ENCODE measurements at regions not wholly inside any gene's neighbourhood (a gene's known extent, or its start where the extent isn't known, plus 50 kb on each side); places are given as distances from the start of the nearest gene placed in this dataset.

- DNase-seq (ENCODE audit: insufficient read length) (no peak), FAIRE-seq (no peak)
- TF ChIP-seq TAF1 (IDR thresholded peaks at IDR 0.05; ENCODE audit: borderline replicate concordance, low read depth, low read length), result no peak
- TF ChIP-seq POLR2A (IDR thresholded peaks at IDR 0.05; ENCODE audit: low read depth, low read length), result no peak
- no peak for TF ChIP-seq POLR2AphosphoS5 (IDR thresholded peaks at IDR 0.05; ENCODE audit: low read depth, low read length)
Observed at GRCh38 chr12:40499856-40500255, 192.4 kb upstream of the CNTN1 start.

- FAIRE-seq, result peak; percentile 51
- no peak for TF ChIP-seq TAF1 (IDR thresholded peaks at IDR 0.05; ENCODE audit: borderline replicate concordance, low read depth, low read length)
- no peak for TF ChIP-seq POLR2AphosphoS5 (IDR thresholded peaks at IDR 0.05; ENCODE audit: low read depth, low read length)
- TF ChIP-seq POLR2A (IDR thresholded peaks at IDR 0.05; ENCODE audit: low read depth, low read length), result no peak
- DNase-seq (ENCODE audit: insufficient read length), result no peak
Observed at GRCh38 chr12:40502322-40502721, 189.9 kb upstream of the CNTN1 start.

DNA sequence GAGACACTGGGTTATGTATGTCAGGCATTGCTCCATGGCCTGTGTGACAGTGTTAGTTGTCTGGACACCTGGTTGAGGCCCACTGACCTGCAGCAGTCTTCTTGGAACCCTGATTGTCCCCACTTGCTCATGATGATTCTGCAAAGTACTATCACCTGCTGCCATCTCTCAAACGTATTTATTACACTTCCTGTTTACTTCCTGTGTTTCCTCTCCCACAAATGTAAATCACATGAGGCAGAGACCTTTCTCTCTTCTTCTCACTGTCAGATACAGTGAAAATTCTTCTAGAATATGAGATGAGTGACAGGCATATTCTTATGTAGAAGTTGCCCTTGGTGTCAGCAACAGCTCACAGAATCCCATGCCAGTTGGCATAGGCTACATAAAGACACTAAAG is 186.9 kb upstream of the CNTN1 start:
- DNase-seq (ENCODE audit: insufficient read length) (no peak), FAIRE-seq (no peak)
- TF ChIP-seq TAF1 (IDR thresholded peaks at IDR 0.05; ENCODE audit: borderline replicate concordance, low read depth, low read length) (no peak), POLR2AphosphoS5 (IDR thresholded peaks at IDR 0.05; ENCODE audit: low read depth, low read length) (no peak)

GRCh38 chr12:40508421-40508820 is 183.8 kb upstream of the CNTN1 start:
- FAIRE-seq (no peak), DNase-seq (ENCODE audit: insufficient read length) (no peak)
- TF ChIP-seq TAF1 (IDR thresholded peaks at IDR 0.05; ENCODE audit: borderline replicate concordance, low read depth, low read length) (no peak), POLR2A (IDR thresholded peaks at IDR 0.05; ENCODE audit: low read depth, low read length) (no peak), POLR2AphosphoS5 (IDR thresholded peaks at IDR 0.05; ENCODE audit: low read depth, low read length) (no peak)

- FAIRE-seq (no peak), DNase-seq (ENCODE audit: insufficient read length) (no peak)
- TF ChIP-seq TAF1 (IDR thresholded peaks at IDR 0.05; ENCODE audit: borderline replicate concordance, low read depth, low read length) (no peak), POLR2AphosphoS5 (IDR thresholded peaks at IDR 0.05; ENCODE audit: low read depth, low read length) (no peak), POLR2A (IDR thresholded peaks at IDR 0.05; ENCODE audit: low read depth, low read length) (no peak)
Observed at GRCh38 chr12:40511341-40511740, 180.9 kb upstream of the CNTN1 start.

DNA sequence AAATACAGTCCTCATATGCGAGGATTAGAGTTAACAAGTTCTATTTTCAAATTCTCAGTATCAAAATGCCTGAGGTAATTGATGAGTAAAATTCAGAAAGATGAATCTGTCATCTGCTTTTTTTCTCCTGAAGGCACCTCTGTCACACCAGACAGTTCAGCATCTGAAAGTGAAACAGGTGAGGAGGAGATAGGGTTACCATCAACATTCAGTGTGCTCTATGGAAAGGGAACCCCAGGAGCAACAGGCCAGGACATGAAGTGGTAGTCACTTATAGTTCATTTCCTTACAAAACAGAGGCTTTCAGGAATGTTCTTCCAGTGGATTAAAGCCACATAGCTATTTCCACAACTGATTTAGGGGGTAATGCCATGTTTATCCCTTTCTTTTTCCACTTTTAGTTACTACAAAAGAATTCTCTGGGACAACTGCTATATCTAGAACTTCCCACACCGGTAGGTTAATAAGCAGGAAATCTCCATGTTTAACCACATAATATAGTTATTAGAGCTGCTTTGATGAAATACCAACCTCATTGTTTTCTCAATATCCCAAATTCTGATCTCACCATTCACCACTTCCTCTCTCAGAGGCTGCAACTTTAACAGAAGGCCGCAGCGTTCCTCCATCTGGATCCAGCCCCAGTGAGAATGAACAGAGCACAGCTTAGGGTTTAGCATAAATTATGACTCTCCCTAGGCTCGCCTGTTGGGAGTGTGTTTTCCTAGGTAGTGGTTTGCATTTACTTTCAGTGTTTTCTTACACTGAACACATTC is 177.0 kb upstream of the CNTN1 start:
- no peak for FAIRE-seq
- DNase-seq (ENCODE audit: insufficient read length), result no peak
- TF ChIP-seq POLR2AphosphoS5 (IDR thresholded peaks at IDR 0.05; ENCODE audit: low read depth, low read length) (no peak), TAF1 (IDR thresholded peaks at IDR 0.05; ENCODE audit: borderline replicate concordance, low read depth, low read length) (no peak), POLR2A (IDR thresholded peaks at IDR 0.05; ENCODE audit: low read depth, low read length) (no peak)

DNA sequence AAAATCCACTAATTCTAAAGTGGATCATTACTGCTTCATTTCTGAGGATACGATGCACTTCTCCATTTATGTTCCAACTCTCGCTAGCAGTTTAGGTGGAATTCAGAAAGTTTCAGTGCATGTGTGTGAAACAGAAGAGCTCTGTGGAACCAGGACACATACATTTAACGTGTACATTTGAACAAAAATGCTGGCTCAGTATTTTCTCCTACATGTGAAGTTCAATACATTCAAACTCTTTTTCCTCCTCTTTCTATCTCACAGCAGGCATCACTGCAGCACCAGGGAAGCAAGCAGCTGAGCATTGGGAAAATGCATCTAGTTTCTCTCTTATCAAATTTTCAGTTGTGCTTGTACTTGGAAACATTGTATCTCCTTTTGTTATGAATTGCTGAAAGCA is 169.4 kb upstream of the CNTN1 start:
- FAIRE-seq (no peak), DNase-seq (ENCODE audit: insufficient read length) (no peak)
- TF ChIP-seq TAF1 (IDR thresholded peaks at IDR 0.05; ENCODE audit: borderline replicate concordance, low read depth, low read length), result no peak
- no peak for TF ChIP-seq POLR2AphosphoS5 (IDR thresholded peaks at IDR 0.05; ENCODE audit: low read depth, low read length)
- no peak for TF ChIP-seq POLR2A (IDR thresholded peaks at IDR 0.05; ENCODE audit: low read depth, low read length)

GRCh38 chr12:40525054-40525453 is 167.2 kb upstream of the CNTN1 start:
- DNase-seq (ENCODE audit: insufficient read length) (no peak), FAIRE-seq (no peak)
- TF ChIP-seq POLR2AphosphoS5 (IDR thresholded peaks at IDR 0.05; ENCODE audit: low read depth, low read length), result no peak
- TF ChIP-seq POLR2A (IDR thresholded peaks at IDR 0.05; ENCODE audit: low read depth, low read length), result no peak
- no peak for TF ChIP-seq TAF1 (IDR thresholded peaks at IDR 0.05; ENCODE audit: borderline replicate concordance, low read depth, low read length)

GRCh38 chr12:40534828-40535227 is 157.4 kb upstream of the CNTN1 start:
- no peak for TF ChIP-seq POLR2A (IDR thresholded peaks at IDR 0.05; ENCODE audit: low read depth, low read length)
- TF ChIP-seq POLR2AphosphoS5 (IDR thresholded peaks at IDR 0.05; ENCODE audit: low read depth, low read length), result no peak
- no peak for TF ChIP-seq TAF1 (IDR thresholded peaks at IDR 0.05; ENCODE audit: borderline replicate concordance, low read depth, low read length)
- DNase-seq (ENCODE audit: insufficient read length) (no peak), FAIRE-seq (no peak)

- DNase-seq (ENCODE audit: insufficient read length), result no peak
- no peak for FAIRE-seq
- TF ChIP-seq TAF1 (IDR thresholded peaks at IDR 0.05; ENCODE audit: borderline replicate concordance, low read depth, low read length) (no peak), POLR2A (IDR thresholded peaks at IDR 0.05; ENCODE audit: low read depth, low read length) (no peak), POLR2AphosphoS5 (IDR thresholded peaks at IDR 0.05; ENCODE audit: low read depth, low read length) (no peak)
Observed at GRCh38 chr12:40551466-40551865, 140.8 kb upstream of the CNTN1 start.

DNA sequence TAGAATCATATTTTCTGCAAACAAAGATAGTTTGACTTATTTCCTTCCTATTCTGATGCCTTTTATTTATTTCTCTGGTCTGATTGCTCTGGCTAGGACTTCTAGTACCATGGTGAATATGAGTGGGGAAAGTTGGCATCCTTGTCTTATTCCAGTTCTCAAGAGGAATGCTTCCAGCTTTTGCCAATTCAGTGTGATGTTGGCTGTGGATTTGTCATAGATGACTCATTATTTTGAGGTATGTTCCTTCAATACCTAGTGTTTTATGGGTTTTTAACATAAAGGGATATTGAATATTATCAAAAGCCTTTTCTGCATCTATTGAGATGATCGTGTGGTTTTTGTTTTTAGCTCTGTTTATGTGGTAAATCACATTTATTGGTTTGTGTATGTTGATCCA is 139.4 kb upstream of the CNTN1 start:
- no peak for FAIRE-seq
- no peak for DNase-seq (ENCODE audit: insufficient read length)
- TF ChIP-seq TAF1 (IDR thresholded peaks at IDR 0.05; ENCODE audit: borderline replicate concordance, low read depth, low read length), result no peak
- TF ChIP-seq POLR2AphosphoS5 (IDR thresholded peaks at IDR 0.05; ENCODE audit: low read depth, low read length), result no peak
- no peak for TF ChIP-seq POLR2A (IDR thresholded peaks at IDR 0.05; ENCODE audit: low read depth, low read length)

- TF ChIP-seq POLR2AphosphoS5 (IDR thresholded peaks at IDR 0.05; ENCODE audit: low read depth, low read length) (no peak), TAF1 (IDR thresholded peaks at IDR 0.05; ENCODE audit: borderline replicate concordance, low read depth, low read length) (no peak), POLR2A (IDR thresholded peaks at IDR 0.05; ENCODE audit: low read depth, low read length) (no peak)
- FAIRE-seq, result no peak
- no peak for DNase-seq (ENCODE audit: insufficient read length)
Observed at GRCh38 chr12:40557980-40558379, 134.3 kb upstream of the CNTN1 start.
